DMS79 (cell line): ENCODE measurements at regions not wholly inside any gene's neighbourhood (a gene's known extent, or its start where the extent isn't known, plus 50 kb on each side); places are given as distances from the start of the nearest gene placed in this dataset.
"Not testable (repeated sequence)": the region's sequence is repeated elsewhere in the genome, so short reads cannot be mapped to it uniquely, and the experiment has no call there.

Experiments used
- DNase-seq: peaks from one replicate; lab custom pipeline; 2025; lab: John Stamatoyannopoulos, UW

DNA sequence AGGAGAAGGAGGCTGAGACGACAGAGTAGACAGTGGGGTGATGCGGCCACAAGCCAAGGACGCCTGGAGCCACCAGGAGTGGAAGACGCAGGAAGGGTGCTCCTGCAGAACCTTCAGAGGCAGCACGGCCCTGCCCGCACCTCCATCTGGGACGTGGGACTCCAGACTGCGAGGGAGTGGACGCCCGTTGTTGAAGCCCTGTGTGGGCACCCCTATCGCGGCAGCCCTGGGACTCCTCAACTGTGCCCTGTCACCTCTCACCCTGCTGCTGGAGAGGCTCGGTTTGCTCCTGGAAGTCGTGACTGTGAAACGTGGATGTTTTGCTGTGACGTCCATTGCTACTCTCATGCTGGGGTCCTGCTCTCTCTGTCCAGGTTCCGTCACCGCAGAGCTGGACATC lies 100.6 kb upstream of the LRPAP1 start:
- not testable (repeated sequence) for DNase-seq

GRCh38 chr4:3631544-3632266 lies 99.5 kb upstream of the LRPAP1 start:
- DNase-seq, result not testable (repeated sequence)

- DNase-seq, result no peak
Measured at GRCh38 chr4:3630598-3631543, 98.6 kb upstream of the LRPAP1 start.

DNA sequence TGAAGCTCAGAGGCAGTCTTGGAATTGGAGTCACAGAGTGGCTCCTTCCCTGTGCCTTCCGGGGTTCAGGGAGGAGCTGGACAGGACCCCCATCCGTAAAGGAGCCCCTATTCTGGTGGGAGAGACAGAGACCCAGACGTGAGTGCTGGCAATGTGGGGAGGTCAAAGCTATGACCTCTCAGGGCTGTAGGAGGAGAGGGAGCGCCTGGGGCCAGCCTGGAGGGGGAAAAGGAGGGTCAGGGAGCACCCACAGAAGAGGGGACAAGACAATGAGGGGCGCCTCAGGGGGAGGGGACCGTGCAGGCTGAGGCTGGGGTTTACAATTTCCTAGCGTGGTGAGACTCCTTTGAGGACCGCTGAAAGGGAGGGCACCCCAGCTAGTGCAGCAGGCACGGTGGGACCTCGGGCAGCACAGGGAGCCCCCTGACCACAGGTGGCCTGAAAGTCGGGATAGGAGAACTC lies 97.9 kb upstream of the LRPAP1 start:
- DNase-seq, result no peak

DNA sequence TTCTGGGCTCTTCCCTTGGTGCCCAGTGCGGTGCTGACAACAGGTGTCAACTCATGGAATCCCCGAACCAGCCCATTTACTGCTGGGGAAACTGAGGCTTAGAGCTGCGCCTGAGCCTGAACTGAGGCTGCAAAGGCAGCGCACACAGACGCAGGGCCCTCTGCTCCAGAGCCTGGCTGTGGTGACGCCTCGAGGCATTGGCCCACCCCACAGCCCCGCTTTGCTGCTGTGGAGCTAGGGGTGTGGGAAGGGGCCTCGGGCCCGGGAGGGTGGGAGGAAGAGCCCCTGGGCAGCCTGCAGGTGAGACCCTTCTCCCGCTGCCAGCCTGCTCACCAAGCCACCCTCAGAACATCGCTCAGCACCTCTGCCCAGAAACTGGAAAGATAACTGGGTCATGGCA lies 97.4 kb upstream of the LRPAP1 start:
- DNase-seq, result no peak

DNA sequence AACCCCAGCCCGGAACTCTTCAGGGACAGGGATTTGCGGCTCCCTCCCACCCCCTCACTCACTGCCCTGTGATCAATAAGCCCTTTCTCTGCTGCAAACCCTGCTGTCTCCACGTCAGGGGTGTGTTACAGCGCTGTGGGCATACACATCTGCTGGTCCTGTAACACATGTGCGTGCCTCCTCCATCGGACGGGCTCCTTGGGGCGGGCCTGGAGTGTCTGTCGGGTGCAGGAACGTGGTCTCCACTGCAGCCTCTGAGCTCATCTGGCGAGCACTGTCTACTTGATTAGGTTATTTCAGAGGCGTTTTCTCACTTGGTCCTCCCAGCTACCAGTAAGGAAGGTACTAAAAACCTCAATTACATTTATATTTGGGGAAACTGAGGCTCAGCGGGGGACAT lies 97.0 kb upstream of the LRPAP1 start:
- not testable (repeated sequence) for DNase-seq

GRCh38 chr4:3628868-3629175 lies 96.6 kb upstream of the LRPAP1 start:
- DNase-seq, result no peak

GRCh38 chr4:3627967-3628867 lies 96.0 kb upstream of the LRPAP1 start:
- not testable (repeated sequence) for DNase-seq

DNA sequence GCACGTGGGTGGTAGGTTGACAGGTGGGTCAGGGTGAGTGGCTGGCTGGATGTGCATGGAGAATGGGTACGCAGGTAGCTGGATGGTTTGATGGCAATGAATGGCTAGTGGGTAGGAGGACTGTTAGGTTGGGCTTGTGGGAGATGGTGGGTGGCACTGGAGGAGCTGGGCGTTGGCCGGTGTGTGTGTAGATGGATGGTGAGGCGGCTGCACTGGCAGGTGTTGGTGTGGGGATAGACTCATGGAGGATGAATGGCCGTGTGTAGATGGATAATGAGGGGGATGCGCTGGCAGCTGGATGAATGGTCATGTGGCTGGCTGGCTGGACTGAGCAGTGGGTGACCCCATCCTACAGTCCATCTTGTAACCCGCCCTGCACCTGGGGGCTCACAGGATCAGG lies 95.2 kb upstream of the LRPAP1 start:
- DNase-seq, result not testable (repeated sequence)

GRCh38 chr4:3626131-3626884 lies 94.1 kb upstream of the LRPAP1 start:
- DNase-seq, result not testable (repeated sequence)

DNA sequence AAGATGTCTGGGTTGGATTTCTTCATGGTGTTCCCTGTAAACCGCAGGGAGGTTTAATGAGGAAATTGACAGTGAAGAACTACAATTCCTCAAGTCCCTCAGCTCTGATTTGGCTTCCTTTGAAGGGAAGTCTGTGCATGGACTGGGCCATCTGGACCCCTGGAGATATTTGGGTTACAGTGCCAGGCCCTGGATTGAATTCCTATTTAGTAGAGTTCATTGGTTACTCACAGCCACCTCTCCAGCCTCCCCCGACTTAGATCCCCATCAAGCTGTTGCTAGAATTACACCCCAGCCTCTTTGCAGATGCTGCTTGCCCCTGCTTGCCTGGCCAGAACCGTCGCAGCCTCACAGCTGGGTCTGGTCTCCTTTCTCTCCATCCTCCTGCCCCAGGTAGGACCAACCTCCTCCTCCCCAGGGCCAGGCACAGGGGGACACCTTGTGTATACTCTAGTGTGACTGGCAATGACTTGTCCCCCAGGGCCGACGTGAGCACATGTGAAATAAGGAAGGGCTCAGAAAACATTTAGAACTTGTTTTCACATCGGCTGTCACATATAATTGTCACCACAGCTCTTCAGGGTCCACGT lies 93.2 kb upstream of the LRPAP1 start:
- not testable (repeated sequence) for DNase-seq

DNA sequence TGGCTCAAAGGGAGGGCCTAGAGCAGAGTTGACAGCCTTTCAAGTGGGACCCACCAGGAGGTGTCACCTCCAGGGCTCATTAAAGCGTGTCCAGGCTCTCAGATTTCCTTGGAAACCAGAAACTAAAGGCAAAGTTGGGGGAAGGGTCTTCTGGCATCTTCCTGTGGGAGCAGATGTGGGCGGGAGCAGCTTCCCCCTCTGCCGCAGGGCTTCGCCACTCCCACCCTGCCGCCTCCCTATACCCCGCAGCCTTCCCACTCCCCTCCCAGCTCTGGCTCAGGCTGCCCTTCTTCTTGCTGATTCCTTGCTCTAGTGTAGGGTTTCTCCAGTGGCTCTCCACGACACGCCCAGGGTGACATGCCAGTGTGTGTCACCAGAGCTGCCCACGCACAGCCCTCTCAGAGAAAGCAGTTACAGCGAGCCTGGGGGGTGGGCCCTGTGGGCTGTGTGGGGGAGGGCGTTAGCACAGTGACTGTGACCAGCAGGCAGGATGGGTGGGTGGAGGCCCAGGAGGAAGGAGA lies 91.6 kb upstream of the LRPAP1 start:
- DNase-seq, result not testable (repeated sequence)

DNA sequence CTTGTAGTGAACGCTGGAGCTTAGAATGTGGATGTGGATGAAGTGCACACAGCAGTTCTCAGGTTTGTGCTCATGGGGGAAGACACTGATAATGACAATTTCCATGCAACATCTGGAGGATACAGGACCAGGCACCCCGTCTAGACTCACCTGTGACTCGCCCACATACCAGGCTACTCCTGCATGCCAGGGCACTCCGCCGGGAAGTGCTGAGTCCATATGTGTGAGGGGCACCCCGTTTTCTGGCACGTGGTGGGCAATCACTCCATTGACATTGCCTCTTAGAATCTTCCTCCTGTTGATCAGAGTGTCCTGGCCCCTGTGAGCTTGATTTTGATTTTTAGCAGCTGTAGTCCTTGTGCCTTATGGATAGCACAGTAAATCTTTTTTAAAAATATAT lies 90.9 kb upstream of the LRPAP1 start:
- DNase-seq, result no peak

DNA sequence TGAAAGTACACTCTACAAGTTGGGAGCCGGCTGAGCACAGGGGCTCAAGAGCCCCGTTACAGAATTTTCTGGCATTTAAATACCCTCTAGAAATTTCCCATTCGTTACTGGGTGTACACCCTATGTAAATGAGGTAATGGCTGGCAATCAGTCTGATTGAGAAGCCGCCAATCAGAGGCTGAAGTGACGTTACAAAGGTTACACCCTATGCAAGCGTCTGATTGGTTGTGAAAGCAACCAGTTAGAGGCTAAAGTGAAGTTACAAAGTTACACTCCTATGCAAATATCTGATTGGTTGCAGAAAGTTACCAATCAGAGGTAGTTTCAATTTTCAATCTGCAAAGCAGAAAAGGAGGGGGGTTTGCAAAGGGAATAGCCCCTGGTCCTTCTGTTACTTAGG lies 88.1 kb upstream of the LRPAP1 start:
- not testable (repeated sequence) for DNase-seq

GRCh38 chr4:3619698-3620097 lies 87.5 kb upstream of the LRPAP1 start:
- DNase-seq, result not testable (repeated sequence)

DNA sequence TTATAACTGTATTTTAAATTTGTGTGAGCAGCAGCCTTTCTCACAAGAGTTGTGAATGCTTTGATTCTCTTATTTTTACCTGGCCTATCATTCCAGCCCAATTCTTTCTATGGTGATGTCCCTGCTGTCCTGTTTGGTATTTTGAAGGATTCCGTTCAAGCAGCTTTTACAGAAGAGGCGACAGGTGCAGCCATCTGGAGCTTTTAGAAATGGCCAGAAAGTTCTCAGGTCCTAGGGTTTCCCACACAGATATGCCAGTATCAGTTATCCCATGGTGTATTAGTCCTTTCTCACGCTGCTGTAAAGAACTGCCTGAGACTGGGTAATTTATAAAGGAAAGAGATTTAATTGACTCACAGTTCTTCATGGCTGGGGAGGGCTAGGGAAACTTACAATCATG lies 86.1 kb upstream of the LRPAP1 start:
- not testable (repeated sequence) for DNase-seq

GRCh38 chr4:3615386-3616286 lies 83.4 kb upstream of the LRPAP1 start:
- DNase-seq, result no peak

DNA sequence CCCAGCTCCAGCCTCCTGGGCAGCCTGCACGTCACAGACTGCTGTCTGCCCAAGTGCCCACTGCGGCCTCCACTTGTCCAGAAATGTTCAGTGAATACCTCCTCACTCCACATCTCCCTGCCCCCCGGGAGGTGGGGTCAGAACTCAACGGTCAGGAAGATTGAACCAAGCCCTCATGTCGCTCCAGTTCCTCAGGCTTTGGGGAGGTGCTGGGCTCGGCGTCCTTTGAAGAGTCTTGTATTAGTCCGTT lies 82.4 kb upstream of the LRPAP1 start:
- no peak for DNase-seq

GRCh38 chr4:3613967-3614730 lies 81.9 kb upstream of the LRPAP1 start:
- DNase-seq, result peak; percentile 37
